B cell (primary cell): ENCODE measurements at regions not wholly inside any gene's neighbourhood (a gene's known extent, or its start where the extent isn't known, plus 50 kb on each side); places are given as distances from the start of the nearest gene placed in this dataset.

ENCODE experiments used
- ATAC-seq: fragments of 200-7000 bp; cut with Tn5 transposase; one replicate; pipeline ENCODE4 v1.10.0; 2021; ENCODE audit warnings: low read depth, mild to moderate bottlenecking, moderate number of reproducible peaks, moderate library complexity
- CTCF ChIA-PET: fragments of 350-600 bp; sonication (Branson Sonifier 250); formaldehyde crosslinking; loops from one replicate; lab custom pipeline; 2021; ENCODE audit warnings: antibody characterized with exemption, inconsistent platforms; lab: Charles Lee
- POLR2A ChIA-PET: fragments of 350-600 bp; sonication (Branson Sonifier 250); formaldehyde crosslinking; loops from one replicate; lab custom pipeline; 2021; ENCODE audit warnings: antibody characterized with exemption; lab: Charles Lee
- DNase-seq: peaks from one replicate; pipeline ENCODE4 v3.0.0; 2013
- H2AFZ ChIP-seq: 2 replicates; pipeline ENCODE4 v1.6.1; 2012; ENCODE audit warnings: mild to moderate bottlenecking, low read depth, low read length; ENCODE audit not compliant: insufficient read depth, poor library complexity, severe bottlenecking
- H3K27ac ChIP-seq, 2 donors: 1 replicate in 1 of 2; 2 replicates in 1 of 2; pipeline ENCODE4 v1.5.1; 2012 to 2013; ENCODE audit warnings: low read length in 2 of 2, mild to moderate bottlenecking in 2 of 2, moderate library complexity in 1 of 2
- H3K27me3 ChIP-seq, 4 experiments: fragments of 200-600 bp in 1 of 4; sonication (generic) in 1 of 4; replicated peaks in 1 of 4; 1 replicate in 2 of 4; 2 replicates in 2 of 4; pipeline versions ENCODE4 v1.6.1 to v1.7.0; 2013 to 2016; ENCODE audit warnings: low read length in 3 of 4, mild to moderate bottlenecking in 2 of 4, mixed read lengths in 1 of 4, moderate library complexity in 1 of 4; ENCODE audit not compliant: insufficient read depth in 4 of 4, control insufficient read depth in 3 of 4; ENCODE audit errors: control extremely low read depth in 1 of 4
- H3K36me3 ChIP-seq, 2 experiments: replicated peaks in 1 of 2; 1 replicate in 1 of 2; 2 replicates in 1 of 2; pipeline versions ENCODE4 v1.6.1 to v1.7.1; 2013; ENCODE audit warnings: low read length in 1 of 2; ENCODE audit not compliant: insufficient read depth in 2 of 2, control insufficient read depth in 1 of 2; ENCODE audit errors: control extremely low read depth in 1 of 2, extremely low read depth in 1 of 2
- H3K4me1 ChIP-seq, 2 donors: fragments of 200-600 bp in 1 of 2; sonication (generic) in 1 of 2; 1 replicate in 1 of 2; 2 replicates in 1 of 2; pipeline versions ENCODE4 v1.5.1 to v1.6.1; 2013 to 2017; ENCODE audit warnings: low read length in 2 of 2; ENCODE audit not compliant: control insufficient read depth in 2 of 2, insufficient read depth in 2 of 2
- H3K4me2 ChIP-seq: replicated peaks from 2 replicates; pipeline ENCODE3; 2012; ENCODE audit warnings: mild to moderate bottlenecking, low read depth, low read length; ENCODE audit not compliant: poor library complexity, severe bottlenecking
- H3K4me3 ChIP-seq, 5 experiments: fragments of 200-600 bp in 1 of 5; sonication (generic) in 1 of 5; 1 replicate in 3 of 5; 2 replicates in 2 of 5; pipeline versions ENCODE4 v1.5.1 to v1.7.0; 2011 to 2016; ENCODE audit warnings: low read length in 4 of 5, mild to moderate bottlenecking in 4 of 5, low read depth in 2 of 5, control low read depth in 1 of 5, moderate library complexity in 1 of 5; ENCODE audit not compliant: insufficient read depth in 1 of 5; ENCODE audit errors: control extremely low read depth in 1 of 5, extremely low read depth in 1 of 5
- H3K79me2 ChIP-seq: fragments of 200-600 bp; sonication (generic); one replicate; pipeline ENCODE4 v1.6.0; 2016; ENCODE audit warnings: low read length; ENCODE audit not compliant: control insufficient read depth, insufficient read depth
- H3K9ac ChIP-seq: fragments of 200-600 bp; sonication (generic); 2 replicates; pipeline ENCODE4 v1.6.1; 2017; ENCODE audit warnings: mild to moderate bottlenecking, low read length, moderate library complexity
- H3K9me3 ChIP-seq, 3 donors: one replicate each; pipeline versions ENCODE4 v1.6.1 to v1.7.1; 2013; ENCODE audit warnings: low read length in 2 of 3; ENCODE audit not compliant: control insufficient read depth in 2 of 3, insufficient read depth in 1 of 3; ENCODE audit errors: control extremely low read depth in 1 of 3
- H4K20me1 ChIP-seq: 2 replicates; pipeline ENCODE4 v1.6.0; 2012; ENCODE audit warnings: mild to moderate bottlenecking, low read length; ENCODE audit not compliant: insufficient read depth, control insufficient read depth, poor library complexity, severe bottlenecking
- H3K27ac Mint-ChIP-seq: one replicate; pipeline ENCODE4 v1.8.0; 2021; ENCODE audit warnings: mixed read lengths
- H3K27me3 Mint-ChIP-seq: one replicate; pipeline ENCODE4 v1.8.0; 2021; ENCODE audit warnings: mixed read lengths
- H3K4me1 Mint-ChIP-seq: one replicate; pipeline ENCODE4 v1.8.0; 2021; ENCODE audit warnings: mixed read lengths
- H3K4me3 Mint-ChIP-seq: one replicate; pipeline ENCODE4 v1.8.0; 2021; ENCODE audit warnings: mixed read lengths
- H3K9me3 Mint-ChIP-seq: one replicate; pipeline ENCODE4 v1.8.0; 2022; ENCODE audit warnings: mixed read lengths; ENCODE audit not compliant: insufficient read depth
- CTCF ChIP-seq: fragments of 200-600 bp; IDR thresholded peaks from one replicate; pipeline ENCODE4 v1.8.0; 2022; ENCODE audit warnings: antibody characterized with exemption, mild to moderate bottlenecking
- EZH2 ChIP-seq: IDR thresholded peaks from 2 replicates; pipeline ENCODE4 v1.6.1; 2012; ENCODE audit warnings: borderline replicate concordance, low read depth, mild to moderate bottlenecking, moderate library complexity, low read length; ENCODE audit not compliant: insufficient read depth, poor library complexity, severe bottlenecking
- WGBS: methylation state at CpG from one replicate; pipeline ENCODE4 v1.1.5; 2013; ENCODE audit warnings: missing lambda C conversion rate; ENCODE audit not compliant: insufficient coverage; 5-methylcytosine and 5-hydroxymethylcytosine counted together
- intact Hi-C: fragments of 100-400 bp; cut with micrococcal nuclease; formaldehyde crosslinking; loops from one replicate; pipeline ENCODE4 v1.10.0; 2022

- H3K9me3 ChIP-seq = peaks cover 0 to 7% (median 0%) of the 10 kb centered on the region in 3 donors
- ChIA-PET CTCF (no interaction called here), POLR2A (no interaction called here)
- no peaks in the 10 kb centered on the region for H3K79me2 ChIP-seq
- WGBS = no CpG with 5 or more reads among the region's 1 CpG
- H3K9me3 Mint-ChIP-seq = peaks cover 3% of the 10 kb centered on the region
- H3K4me2 ChIP-seq = no peak overlapping the region
- no peak overlapping the region for H3K27ac Mint-ChIP-seq
- no peak for ATAC-seq
- intact Hi-C loops = no loop called here
- no peaks in the 10 kb centered on the region for H3K4me1 Mint-ChIP-seq
- H3K4me1 ChIP-seq = no peaks in the 10 kb centered on the region
- H3K9ac ChIP-seq = no peak overlapping the region
- H2AFZ ChIP-seq = no peak overlapping the region
- H4K20me1 ChIP-seq = no peaks in the 10 kb centered on the region
- H3K27me3 Mint-ChIP-seq = no peaks in the 10 kb centered on the region
- no peaks in the 10 kb centered on the region for H3K36me3 ChIP-seq
- no peak for DNase-seq
- TF ChIP-seq EZH2 = no peak
- TF ChIP-seq CTCF = no peak
- H3K27me3 ChIP-seq = no peaks in the 10 kb centered on the region
- no peak overlapping the region for H3K4me3 Mint-ChIP-seq
- H3K27ac ChIP-seq = no peak overlapping the region
- no peak overlapping the region for H3K4me3 ChIP-seq
Measured at GRCh38 chr1:208520438-208521099, 276.4 kb upstream of the PLXNA2 start.

- Histone ChIP-seq H3K9ac (no peak overlapping the region), H3K27me3 (no peaks in the 10 kb centered on the region), H3K4me2 (no peak overlapping the region), H3K9me3 (peaks cover 0 to 4% (median 0%) of the 10 kb centered on the region in 3 donors), H2AFZ (no peak overlapping the region), H3K27ac (no peak overlapping the region), H4K20me1 (no peaks in the 10 kb centered on the region), H3K79me2 (no peaks in the 10 kb centered on the region), H3K4me3 (no peak overlapping the region), H3K36me3 (no peaks in the 10 kb centered on the region), H3K4me1 (no peaks in the 10 kb centered on the region)
- no peaks in the 10 kb centered on the region for H3K27me3 Mint-ChIP-seq
- ChIA-PET CTCF (no interaction called here), POLR2A (no interaction called here)
- peaks cover 3% of the 10 kb centered on the region for H3K9me3 Mint-ChIP-seq
- WGBS = 100% methylated on average over 1 of the region's 3 CpGs
- TF ChIP-seq CTCF (no peak), EZH2 (no peak)
- intact Hi-C loops = no loop called here
- no peak for DNase-seq
- ATAC-seq = no peak
- H3K27ac Mint-ChIP-seq = no peak overlapping the region
- no peaks in the 10 kb centered on the region for H3K4me1 Mint-ChIP-seq
- H3K4me3 Mint-ChIP-seq = no peak overlapping the region
Measured at GRCh38 chr1:208521534-208521933, 277.4 kb upstream of the PLXNA2 start.
